ENCODE measurements at regions not wholly inside any gene's neighbourhood (a gene's known extent, or its start where the extent isn't known, plus 50 kb on each side); places are given as distances from the start of the nearest gene placed in this dataset.
A peak's percentile ranks its signal among the peaks of the same experiment; 100 is the strongest.
"Not testable (repeated sequence)": the region's sequence is repeated elsewhere in the genome, so short reads cannot be mapped to it uniquely, and the experiment has no call there.

DNA sequence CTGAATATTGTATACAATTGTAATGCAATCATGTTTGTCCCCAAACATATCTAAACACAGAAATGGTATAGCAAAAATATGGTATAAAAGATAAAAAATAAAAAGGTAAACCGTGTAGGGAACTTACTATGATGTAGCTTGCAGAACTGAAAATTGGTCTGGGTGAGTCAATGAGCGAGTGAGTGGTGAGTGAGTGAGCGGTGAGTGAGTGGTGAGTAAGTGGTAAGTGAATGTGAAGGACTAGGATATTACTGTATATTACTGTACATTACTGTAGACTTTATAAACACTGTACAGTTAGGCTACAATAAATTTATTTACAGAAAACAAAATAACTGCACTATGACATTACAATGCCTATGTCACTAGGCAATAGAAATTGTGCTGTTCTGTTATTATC lies 1163.2 kb upstream of the SORCS1 start:
- no peaks in the 10 kb centered on the region for H3K27me3 ChIP-seq (ENCODE audit: control insufficient read depth, insufficient read depth, low read length)
- H3K4me3 ChIP-seq (ENCODE audit: low read depth, low read length), result no peak overlapping the region
- H3K36me3 ChIP-seq (ENCODE audit: control insufficient read depth, insufficient read depth, low read length), result no peaks in the 10 kb centered on the region
- no peak overlapping the region for H3K9ac ChIP-seq (ENCODE audit: low read depth, low read length)
- no peaks in the 10 kb centered on the region for H3K9me3 ChIP-seq (ENCODE audit: control insufficient read depth, insufficient read depth, low read length)
- peaks cover 13% of the 10 kb centered on the region for H3K4me1 ChIP-seq (ENCODE audit: control insufficient read depth, insufficient read depth, low read length)

GRCh38 chr10:108323274-108323798 lies 1158.8 kb upstream of the SORCS1 start:
- H3K27me3 ChIP-seq (ENCODE audit: control insufficient read depth, insufficient read depth, low read length), result no peaks in the 10 kb centered on the region
- no peaks in the 10 kb centered on the region for H3K9me3 ChIP-seq (ENCODE audit: control insufficient read depth, insufficient read depth, low read length)
- peaks cover 13% of the 10 kb centered on the region for H3K4me1 ChIP-seq (ENCODE audit: control insufficient read depth, insufficient read depth, low read length)
- H3K9ac ChIP-seq (ENCODE audit: low read depth, low read length), result no peak overlapping the region
- H3K4me3 ChIP-seq (ENCODE audit: low read depth, low read length), result no peak overlapping the region
- no peaks in the 10 kb centered on the region for H3K36me3 ChIP-seq (ENCODE audit: control insufficient read depth, insufficient read depth, low read length)

DNA sequence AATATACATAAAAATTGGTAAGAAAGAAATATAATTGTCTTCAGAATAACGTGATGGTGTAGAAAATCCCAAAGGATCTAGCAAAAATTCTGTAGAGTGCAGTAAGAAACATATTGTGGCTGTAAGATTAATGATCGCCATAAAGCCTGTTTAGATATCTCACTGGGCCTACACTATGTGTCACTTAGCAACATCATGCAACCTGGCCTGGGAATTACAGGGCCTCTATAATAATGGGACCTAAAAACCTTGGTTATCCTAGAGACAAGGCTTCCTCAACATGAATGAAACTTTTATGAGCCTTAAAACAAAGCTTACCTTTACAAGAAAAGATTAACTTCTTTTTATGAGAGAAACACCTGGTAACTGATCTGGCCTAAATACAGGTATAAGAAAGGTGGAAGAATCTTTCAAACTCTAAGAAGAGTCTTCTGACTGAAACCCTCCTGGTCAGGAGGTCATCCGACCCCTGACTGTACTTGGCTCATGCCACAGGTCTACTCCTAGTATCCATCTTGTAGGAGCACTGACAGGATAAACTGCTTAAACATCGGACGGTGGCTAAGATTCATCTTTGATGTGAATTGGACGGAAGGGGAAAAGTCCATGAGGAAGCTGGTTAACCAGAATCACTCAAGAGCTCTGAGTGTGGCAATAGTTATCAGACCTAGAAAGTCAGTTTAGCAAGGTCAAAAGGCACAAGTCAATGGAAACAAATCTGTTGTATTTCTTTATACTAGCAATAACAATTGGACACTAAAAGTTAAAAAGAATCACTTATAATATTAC lies 1155.1 kb upstream of the SORCS1 start:
- no peak overlapping the region for H3K4me3 ChIP-seq (ENCODE audit: low read depth, low read length)
- H3K9me3 ChIP-seq (ENCODE audit: control insufficient read depth, insufficient read depth, low read length), result no peaks in the 10 kb centered on the region
- no peak overlapping the region for H3K9ac ChIP-seq (ENCODE audit: low read depth, low read length)
- H3K4me1 ChIP-seq (ENCODE audit: control insufficient read depth, insufficient read depth, low read length), result peaks cover 10% of the 10 kb centered on the region
- no peaks in the 10 kb centered on the region for H3K36me3 ChIP-seq (ENCODE audit: control insufficient read depth, insufficient read depth, low read length)
- H3K27me3 ChIP-seq (ENCODE audit: control insufficient read depth, insufficient read depth, low read length), result no peaks in the 10 kb centered on the region

DNA sequence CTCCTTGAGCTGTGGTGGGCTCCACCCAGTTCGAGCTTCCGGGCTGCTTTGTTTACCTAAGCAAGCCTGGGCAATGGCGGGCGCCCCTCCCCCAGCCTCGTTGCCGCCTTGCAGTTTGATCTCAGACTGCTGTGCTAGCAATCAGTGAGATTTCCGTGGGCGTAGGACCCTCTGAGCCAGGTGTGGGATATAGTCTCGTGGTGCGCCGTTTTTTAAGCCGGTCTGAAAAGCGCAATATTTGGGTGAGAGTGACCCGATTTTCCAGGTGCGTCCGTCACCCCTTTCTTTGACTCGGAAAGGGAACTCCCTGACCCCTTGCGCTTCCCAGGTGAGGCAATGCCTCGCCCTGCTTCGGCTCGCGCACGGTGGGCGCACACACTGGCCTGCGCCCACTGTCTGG lies 1151.1 kb upstream of the SORCS1 start:
- peak overlapping the region; percentile 46 for H3K4me3 ChIP-seq (ENCODE audit: low read depth, low read length)
- not testable (repeated sequence) for H3K27me3 ChIP-seq (ENCODE audit: control insufficient read depth, insufficient read depth, low read length); H3K9ac ChIP-seq (ENCODE audit: low read depth, low read length)

GRCh38 chr10:108307925-108308312 lies 1143.4 kb upstream of the SORCS1 start:
- Histone ChIP-seq H3K9me3 (ENCODE audit: control insufficient read depth, insufficient read depth, low read length) (no peaks in the 10 kb centered on the region), H3K9ac (ENCODE audit: low read depth, low read length) (no peak overlapping the region), H3K4me1 (ENCODE audit: control insufficient read depth, insufficient read depth, low read length) (no peaks in the 10 kb centered on the region), H3K36me3 (ENCODE audit: control insufficient read depth, insufficient read depth, low read length) (no peaks in the 10 kb centered on the region), H3K4me3 (ENCODE audit: low read depth, low read length) (no peak overlapping the region), H3K27me3 (ENCODE audit: control insufficient read depth, insufficient read depth, low read length) (no peaks in the 10 kb centered on the region)

More for the DNA sequence above, 1151.1 kb upstream of the SORCS1 start:
- H3K4me1 ChIP-seq (ENCODE audit: control insufficient read depth, insufficient read depth, low read length); H3K36me3 ChIP-seq (ENCODE audit: control insufficient read depth, insufficient read depth, low read length); H3K9me3 ChIP-seq (ENCODE audit: control insufficient read depth, insufficient read depth, low read length): not testable (repeated sequence)

- Histone ChIP-seq H3K9me3 (ENCODE audit: control insufficient read depth, insufficient read depth, low read length) (no peaks in the 10 kb centered on the region), H3K36me3 (ENCODE audit: control insufficient read depth, insufficient read depth, low read length) (no peaks in the 10 kb centered on the region), H3K4me3 (ENCODE audit: low read depth, low read length) (no peak overlapping the region), H3K4me1 (ENCODE audit: control insufficient read depth, insufficient read depth, low read length) (no peaks in the 10 kb centered on the region), H3K27me3 (ENCODE audit: control insufficient read depth, insufficient read depth, low read length) (no peaks in the 10 kb centered on the region), H3K9ac (ENCODE audit: low read depth, low read length) (no peak overlapping the region)
Measured at GRCh38 chr10:108307250-108307924, 1142.9 kb upstream of the SORCS1 start.

DNA sequence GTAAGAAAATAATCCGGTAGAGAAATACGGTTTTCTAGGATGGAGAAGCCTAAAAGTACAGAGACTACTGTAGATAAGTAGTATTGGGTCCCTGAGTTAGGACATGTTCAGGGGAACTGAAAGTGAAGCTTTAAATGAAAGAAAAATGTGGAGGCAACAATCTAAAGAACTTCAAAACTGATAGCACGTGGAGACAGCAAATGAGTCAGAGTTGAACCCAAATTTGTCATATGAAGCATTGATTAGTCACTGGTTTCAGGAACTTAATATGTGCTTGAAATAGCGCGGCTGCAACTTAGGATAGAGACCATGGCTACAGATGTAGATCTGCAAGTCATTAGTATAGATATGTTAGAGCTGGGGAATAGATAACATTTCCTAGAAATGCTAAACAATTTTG lies 1138.6 kb upstream of the SORCS1 start:
- Histone ChIP-seq H3K27me3 (ENCODE audit: control insufficient read depth, insufficient read depth, low read length) (no peaks in the 10 kb centered on the region), H3K9me3 (ENCODE audit: control insufficient read depth, insufficient read depth, low read length) (no peaks in the 10 kb centered on the region), H3K9ac (ENCODE audit: low read depth, low read length) (no peak overlapping the region), H3K4me1 (ENCODE audit: control insufficient read depth, insufficient read depth, low read length) (no peaks in the 10 kb centered on the region), H3K4me3 (ENCODE audit: low read depth, low read length) (no peak overlapping the region), H3K36me3 (ENCODE audit: control insufficient read depth, insufficient read depth, low read length) (no peaks in the 10 kb centered on the region)

GRCh38 chr10:108301002-108301401 lies 1136.5 kb upstream of the SORCS1 start:
- no peaks in the 10 kb centered on the region for H3K9me3 ChIP-seq (ENCODE audit: control insufficient read depth, insufficient read depth, low read length)
- H3K4me1 ChIP-seq (ENCODE audit: control insufficient read depth, insufficient read depth, low read length), result no peaks in the 10 kb centered on the region
- no peaks in the 10 kb centered on the region for H3K27me3 ChIP-seq (ENCODE audit: control insufficient read depth, insufficient read depth, low read length)
- H3K9ac ChIP-seq (ENCODE audit: low read depth, low read length), result no peak overlapping the region
- H3K36me3 ChIP-seq (ENCODE audit: control insufficient read depth, insufficient read depth, low read length), result no peaks in the 10 kb centered on the region
- H3K4me3 ChIP-seq (ENCODE audit: low read depth, low read length), result no peak overlapping the region

- Histone ChIP-seq H3K4me1 (ENCODE audit: control insufficient read depth, insufficient read depth, low read length) (no peaks in the 10 kb centered on the region), H3K36me3 (ENCODE audit: control insufficient read depth, insufficient read depth, low read length) (no peaks in the 10 kb centered on the region), H3K9me3 (ENCODE audit: control insufficient read depth, insufficient read depth, low read length) (no peaks in the 10 kb centered on the region)
Measured at GRCh38 chr10:108290823-108291222, 1126.3 kb upstream of the SORCS1 start.

DNA sequence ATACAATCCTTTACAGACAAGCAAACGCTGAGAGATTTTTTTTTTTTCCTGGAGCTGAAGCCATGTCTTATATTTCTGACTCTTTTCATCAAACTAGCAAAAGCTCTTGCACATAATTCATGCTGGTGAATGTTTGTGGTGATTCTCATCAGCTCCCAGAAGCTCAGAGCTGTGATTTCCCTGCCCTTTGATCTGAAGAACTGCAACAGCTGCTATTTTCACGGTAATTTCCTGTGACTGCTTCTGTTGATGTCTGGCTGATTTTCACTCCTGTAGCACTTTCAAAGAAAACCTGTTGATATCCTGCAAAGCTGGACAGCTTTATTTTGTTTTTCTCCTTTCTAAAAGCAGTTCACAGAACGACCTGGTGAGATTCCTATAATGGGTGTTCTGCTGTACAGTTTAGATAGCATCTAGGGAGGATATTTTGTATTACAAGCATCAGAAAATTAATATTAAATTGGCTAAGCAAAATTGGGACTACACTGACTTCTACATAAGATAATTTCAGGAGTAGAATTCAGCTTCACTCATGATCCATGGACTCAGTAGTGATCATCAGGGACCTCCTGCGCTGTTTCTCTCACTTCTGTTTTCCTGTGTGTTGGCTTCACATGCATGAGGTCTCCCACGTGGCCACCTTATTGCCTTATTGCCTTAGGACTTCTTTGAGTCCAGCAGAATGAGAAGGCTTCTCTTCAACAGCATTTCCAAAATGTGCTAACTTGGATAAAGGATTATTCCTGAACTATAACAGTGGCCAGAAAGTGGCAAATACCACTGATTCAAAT lies 1111.6 kb upstream of the SORCS1 start:
- Histone ChIP-seq H3K9ac (ENCODE audit: low read depth, low read length) (no peak overlapping the region), H3K36me3 (ENCODE audit: control insufficient read depth, insufficient read depth, low read length) (no peaks in the 10 kb centered on the region), H3K4me1 (ENCODE audit: control insufficient read depth, insufficient read depth, low read length) (no peaks in the 10 kb centered on the region), H3K9me3 (ENCODE audit: control insufficient read depth, insufficient read depth, low read length) (no peaks in the 10 kb centered on the region), H3K4me3 (ENCODE audit: low read depth, low read length) (no peak overlapping the region), H3K27me3 (ENCODE audit: control insufficient read depth, insufficient read depth, low read length) (no peaks in the 10 kb centered on the region)

More at GRCh38 chr10:108290823-108291222, 1126.3 kb upstream of the SORCS1 start:
- H3K9ac ChIP-seq (ENCODE audit: low read depth, low read length), result no peak overlapping the region
- H3K27me3 ChIP-seq (ENCODE audit: control insufficient read depth, insufficient read depth, low read length), result no peaks in the 10 kb centered on the region
- H3K4me3 ChIP-seq (ENCODE audit: low read depth, low read length), result no peak overlapping the region

- H3K4me1 ChIP-seq (ENCODE audit: control insufficient read depth, insufficient read depth, low read length), result no peaks in the 10 kb centered on the region
- no peak overlapping the region for H3K4me3 ChIP-seq (ENCODE audit: low read depth, low read length)
- no peaks in the 10 kb centered on the region for H3K27me3 ChIP-seq (ENCODE audit: control insufficient read depth, insufficient read depth, low read length)
- no peaks in the 10 kb centered on the region for H3K36me3 ChIP-seq (ENCODE audit: control insufficient read depth, insufficient read depth, low read length)
- H3K9ac ChIP-seq (ENCODE audit: low read depth, low read length), result no peak overlapping the region
- H3K9me3 ChIP-seq (ENCODE audit: control insufficient read depth, insufficient read depth, low read length), result no peaks in the 10 kb centered on the region
Measured at GRCh38 chr10:108260383-108260906, 1095.9 kb upstream of the SORCS1 start.

Measured in iPS-15b (cell line).